Activated CD4-positive, alpha-beta memory T cell treated with anti-CD3 and anti-CD28 coated beads for 36 hours (primary cell): ENCODE measurements at regions not wholly inside any gene's neighbourhood (a gene's known extent, or its start where the extent isn't known, plus 50 kb on each side); places are given as distances from the start of the nearest gene placed in this dataset.

Experiments used
- CTCF ChIA-PET: fragments of 350-600 bp; sonication (Branson Sonifier 250); formaldehyde crosslinking; loops from one replicate; lab custom pipeline; 2021; ENCODE audit warnings: antibody characterized with exemption, inconsistent platforms; lab: Charles Lee
- POLR2A ChIA-PET: fragments of 350-600 bp; sonication (Branson Sonifier 250); formaldehyde crosslinking; loops from one replicate; lab custom pipeline; 2021; ENCODE audit warnings: antibody characterized with exemption; lab: Charles Lee
- DNase-seq: peaks from one replicate; pipeline ENCODE4 v3.0.0-alpha.2; 2020
- H3K27ac Mint-ChIP-seq: one replicate; pipeline ENCODE4 v1.8.0; 2021; ENCODE audit warnings: mixed read lengths
- H3K27me3 Mint-ChIP-seq: one replicate; pipeline ENCODE4 v1.8.0; 2021; ENCODE audit warnings: mixed read lengths
- H3K36me3 Mint-ChIP-seq: one replicate; pipeline ENCODE4 v1.8.0; 2021; ENCODE audit warnings: mixed read lengths
- H3K4me1 Mint-ChIP-seq: one replicate; pipeline ENCODE4 v1.8.0; 2021; ENCODE audit warnings: low read depth, mixed read lengths
- H3K4me3 Mint-ChIP-seq: one replicate; pipeline ENCODE4 v1.8.0; 2021; ENCODE audit warnings: mild to moderate bottlenecking, mixed read lengths
- H3K9me3 Mint-ChIP-seq: one replicate; pipeline ENCODE4 v1.8.0; 2021; ENCODE audit warnings: mixed read lengths
- intact Hi-C: fragments of 100-400 bp; cut with micrococcal nuclease; formaldehyde crosslinking; loops from one replicate; pipeline ENCODE4 v1.15.1; 2023

DNA sequence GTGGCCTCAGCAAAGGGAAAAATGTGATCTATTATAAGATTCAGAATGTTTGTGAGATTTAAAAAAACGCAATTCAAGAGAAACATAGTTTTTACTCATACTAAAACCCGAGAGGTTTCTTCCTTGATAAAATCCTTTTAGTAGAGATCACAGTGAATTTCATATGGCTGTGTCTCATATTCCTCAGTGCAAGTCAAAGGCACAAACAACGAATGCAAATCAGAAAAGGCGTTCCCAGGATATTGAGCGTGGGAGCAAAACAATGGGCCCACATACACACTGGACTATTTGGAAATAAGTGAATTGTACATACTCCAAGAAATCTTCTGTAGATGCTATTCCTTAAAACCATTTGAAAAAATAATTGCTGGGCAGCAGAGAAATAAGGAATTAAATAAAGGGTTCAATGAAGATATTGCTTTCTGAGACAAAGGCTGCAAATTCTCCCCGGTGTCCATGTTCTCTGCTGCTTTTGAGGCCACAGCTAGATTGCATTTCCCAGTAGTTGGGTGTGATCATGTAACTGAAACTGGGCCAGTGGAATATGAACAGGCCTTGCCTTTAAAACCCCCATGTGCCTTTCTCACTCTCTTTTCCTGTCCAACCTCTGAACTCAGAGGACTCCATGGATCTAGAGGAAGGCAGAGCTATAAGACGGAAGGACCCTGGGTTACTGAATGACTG is 144.6 kb upstream of the TBL1XR1 start:
- Mint-ChIP-seq H3K27me3 (no peaks in the 10 kb centered on the region), H3K4me1 (peaks cover 57% of the 10 kb centered on the region), H3K9me3 (no peaks in the 10 kb centered on the region), H3K36me3 (no peaks in the 10 kb centered on the region), H3K4me3 (no peak overlapping the region), H3K27ac (no peak overlapping the region)
- intact Hi-C loops, result no loop called here
- DNase-seq, result no peak
- CTCF ChIA-PET, result no interaction called here
- POLR2A ChIA-PET, result no interaction called here

DNA sequence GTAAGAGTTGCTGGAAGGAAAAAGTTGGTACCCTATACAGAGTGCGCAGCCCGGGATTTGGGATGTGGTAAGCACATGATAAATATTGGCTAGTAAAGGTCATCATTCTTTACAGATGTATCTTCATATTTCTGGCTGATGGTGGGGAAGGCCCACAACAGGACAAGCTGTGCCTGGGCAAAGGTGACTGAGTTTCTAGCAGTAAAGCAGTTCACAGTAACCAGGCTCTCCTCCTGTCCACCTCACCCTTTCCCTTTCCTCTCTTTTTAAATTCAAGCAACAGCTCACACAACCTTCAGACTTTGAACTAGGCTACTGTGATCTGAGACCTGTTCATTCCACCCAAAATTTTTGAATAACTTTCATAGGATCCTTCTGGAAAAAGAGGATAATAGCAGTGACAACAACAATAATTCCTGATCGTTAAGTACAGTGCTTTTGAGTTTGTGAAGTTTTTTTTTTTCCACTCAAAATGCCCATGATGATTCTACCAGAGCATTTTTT is 145.9 kb upstream of the TBL1XR1 start:
- Mint-ChIP-seq H3K36me3 (no peaks in the 10 kb centered on the region), H3K4me1 (peaks cover 47% of the 10 kb centered on the region), H3K27ac (no peak overlapping the region), H3K27me3 (no peaks in the 10 kb centered on the region), H3K9me3 (no peaks in the 10 kb centered on the region), H3K4me3 (no peak overlapping the region)
- ChIA-PET POLR2A (interaction anchor here (0.6 kb wide), 1 partner anchor 15 kb away, joined by 3 read pairs; no protein-coding TSS in a partner anchor), CTCF (no interaction called here)
- DNase-seq, result no peak
- intact Hi-C loops, result no loop called here

DNA sequence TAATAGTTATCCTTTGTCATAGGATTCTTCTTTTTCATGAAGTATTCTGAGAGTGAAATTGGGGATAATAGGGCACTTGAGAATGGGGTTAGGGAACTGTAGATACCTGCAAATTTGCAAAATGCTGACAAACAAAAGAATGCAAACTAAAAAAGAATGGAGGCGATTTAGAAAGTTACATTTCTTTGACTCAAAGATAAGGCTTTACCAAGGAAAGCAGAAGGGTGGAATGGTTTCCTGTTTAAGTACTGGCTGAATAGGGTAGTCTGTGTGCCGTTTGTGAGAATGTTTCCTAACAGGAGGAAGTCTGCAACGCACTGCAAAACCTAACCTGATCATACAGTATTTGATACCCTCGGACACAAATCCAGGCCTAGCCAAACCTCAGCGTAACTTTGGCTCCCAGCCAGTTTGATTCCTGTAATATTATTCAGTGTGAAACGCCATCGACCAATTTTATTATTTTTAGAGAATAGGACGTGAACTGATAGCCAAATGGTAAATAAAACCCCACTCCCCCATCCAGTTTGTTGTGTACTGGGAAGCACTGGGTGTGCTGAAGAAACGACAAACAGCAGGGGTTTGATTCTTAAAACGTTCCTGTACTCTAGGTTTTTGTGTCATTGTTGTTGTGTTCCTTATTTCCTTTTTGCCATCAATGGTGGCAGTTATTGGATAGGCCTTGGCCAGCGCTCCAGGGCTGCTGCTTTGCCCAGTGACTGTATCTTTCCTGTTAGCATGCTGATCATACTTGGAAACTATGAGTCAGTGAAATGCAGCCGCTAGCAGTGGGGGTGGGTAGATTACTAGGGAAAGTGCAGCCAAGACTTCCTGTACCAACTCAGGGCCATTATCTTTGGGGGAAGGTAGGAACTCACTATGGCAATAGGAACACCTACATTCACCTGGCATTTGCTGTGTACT is 148.0 kb upstream of the TBL1XR1 start:
- Mint-ChIP-seq H3K4me3 (peak overlapping the region; percentile 20), H3K27ac (peak overlapping the region; percentile 90), H3K36me3 (no peaks in the 10 kb centered on the region), H3K27me3 (no peaks in the 10 kb centered on the region), H3K9me3 (no peaks in the 10 kb centered on the region), H3K4me1 (peaks cover 40% of the 10 kb centered on the region)
- ChIA-PET CTCF (interaction anchor here (0.9 to 1.6 kb wide), 3 partner anchors 8 to 147 kb away, joined by 3 to 6 read pairs (median 4); no protein-coding TSS in a partner anchor), POLR2A (interaction anchor here (0.5 to 1.6 kb wide), 5 partner anchors 8 to 144 kb away, joined by 4 to 23 read pairs (median 7); no protein-coding TSS in a partner anchor)
- peak; percentile 86 for DNase-seq
- intact Hi-C loops, result loop anchor here (1.0 kb wide), 4 partner anchors 8 to 144 kb away; no protein-coding TSS in a partner anchor

DNA sequence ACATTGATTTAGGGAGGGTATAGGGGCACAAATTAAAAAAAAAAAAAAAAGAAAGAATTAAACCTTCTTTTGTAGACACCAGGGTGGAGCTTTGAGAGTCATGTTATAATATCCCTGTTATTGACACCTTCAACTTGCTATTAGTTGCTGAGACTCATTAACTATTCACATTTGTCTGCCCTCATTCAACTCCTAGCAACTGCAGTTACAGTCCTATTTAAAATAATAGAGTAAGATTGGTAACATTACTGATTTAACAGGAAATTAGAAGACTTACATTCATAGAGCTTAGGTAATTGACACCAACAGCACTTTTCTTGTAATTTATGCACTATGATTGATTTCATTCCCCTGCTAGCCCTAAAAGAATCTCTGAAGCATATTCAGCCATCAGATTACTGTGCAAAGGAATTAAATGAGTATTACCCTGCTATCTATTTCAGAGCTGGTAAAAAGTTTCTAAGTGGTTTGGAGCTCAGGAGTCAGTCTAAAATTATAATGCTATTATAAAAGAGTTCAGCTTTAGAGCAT is 148.8 kb upstream of the TBL1XR1 start:
- peak overlapping the region; percentile 20 for H3K4me3 Mint-ChIP-seq
- no peaks in the 10 kb centered on the region for H3K27me3 Mint-ChIP-seq
- intact Hi-C loops, result loop anchor here (1.0 to 2.0 kb wide), 6 partner anchors 9 to 289 kb away; no protein-coding TSS in a partner anchor

DNA sequence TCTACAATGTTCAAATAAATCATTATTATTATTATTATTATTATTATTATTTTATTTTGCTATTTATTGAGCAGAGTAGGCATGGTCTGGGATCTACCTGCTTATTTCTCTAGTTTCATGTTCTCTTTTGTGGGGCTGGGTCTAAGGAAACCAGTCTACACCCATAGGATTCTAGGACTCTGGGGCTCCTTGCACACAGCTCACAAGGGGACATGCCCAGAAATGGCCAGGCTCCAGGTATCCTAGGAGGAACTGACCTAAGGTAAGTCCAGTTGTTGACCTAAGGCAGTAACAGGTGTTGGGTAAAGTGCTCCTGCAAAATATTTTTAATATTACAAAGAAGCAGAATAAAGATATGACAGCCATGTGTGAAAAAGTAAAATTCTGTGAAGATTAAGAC is 149.6 kb upstream of the TBL1XR1 start:
- ChIA-PET CTCF (interaction anchor here (0.6 to 1.6 kb wide), 3 partner anchors 10 to 317 kb away, joined by 3 to 6 read pairs (median 4); no protein-coding TSS in a partner anchor), POLR2A (interaction anchor here (1.1 to 1.6 kb wide), 5 partner anchors 10 to 150 kb away, joined by 3 to 23 read pairs (median 7); partner anchors contain the start of gene TBL1XR1)
- peaks cover 51% of the 10 kb centered on the region for H3K4me1 Mint-ChIP-seq
- no peaks in the 10 kb centered on the region for H3K36me3 Mint-ChIP-seq
- intact Hi-C loops, result loop anchor here (1.0 to 2.0 kb wide), 2 partner anchors 62 to 290 kb away; no protein-coding TSS in a partner anchor
- no peak overlapping the region for H3K27ac Mint-ChIP-seq
- no peak overlapping the region for H3K4me3 Mint-ChIP-seq
- no peaks in the 10 kb centered on the region for H3K27me3 Mint-ChIP-seq
- DNase-seq, result no peak
- H3K9me3 Mint-ChIP-seq, result no peaks in the 10 kb centered on the region

More for the DNA sequence above, 148.8 kb upstream of the TBL1XR1 start:
- CTCF ChIA-PET, result interaction anchor here (0.9 to 1.6 kb wide), 3 partner anchors 9 to 148 kb away, joined by 4 to 6 read pairs (median 4); no protein-coding TSS in a partner anchor
- no peaks in the 10 kb centered on the region for H3K36me3 Mint-ChIP-seq
- DNase-seq, result no peak
- H3K9me3 Mint-ChIP-seq, result no peaks in the 10 kb centered on the region
- H3K4me1 Mint-ChIP-seq, result peaks cover 43% of the 10 kb centered on the region
- POLR2A ChIA-PET, result interaction anchor here (0.5 to 1.6 kb wide), 6 partner anchors 9 to 149 kb away, joined by 3 to 23 read pairs (median 6); partner anchors contain the start of gene TBL1XR1
- peak overlapping the region; percentile 90 for H3K27ac Mint-ChIP-seq

DNA sequence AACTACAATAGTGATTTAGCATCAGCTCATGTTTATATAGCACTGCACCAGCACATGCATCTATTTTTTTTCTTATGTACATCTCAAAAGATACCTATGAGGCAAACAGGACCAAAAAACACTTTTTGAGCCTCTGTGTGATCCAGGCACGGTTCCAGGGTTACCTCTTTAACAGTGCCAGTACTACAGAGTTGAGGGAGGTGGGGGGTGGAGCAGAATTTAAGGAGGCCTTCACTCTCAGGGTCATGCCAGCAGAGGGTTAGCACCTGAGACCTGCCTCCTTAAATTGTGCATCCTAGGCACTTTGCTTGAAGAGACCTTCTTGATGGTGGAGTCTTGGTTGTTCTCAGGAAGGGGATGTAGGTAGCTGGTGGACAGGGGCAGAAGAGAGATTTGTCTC is 150.3 kb upstream of the TBL1XR1 start:
- no peak for DNase-seq
- H3K27me3 Mint-ChIP-seq, result no peaks in the 10 kb centered on the region
- ChIA-PET POLR2A (no interaction called here), CTCF (interaction anchor here (0.6 kb wide), 1 partner anchor 316 kb away, joined by 3 read pairs; no protein-coding TSS in a partner anchor)
- no peak overlapping the region for H3K27ac Mint-ChIP-seq
- intact Hi-C loops, result loop anchor here (2.0 kb wide), 1 partner anchor 63 kb away; no protein-coding TSS in a partner anchor
- H3K4me3 Mint-ChIP-seq, result no peak overlapping the region
- H3K9me3 Mint-ChIP-seq, result no peaks in the 10 kb centered on the region
- H3K4me1 Mint-ChIP-seq, result peaks cover 54% of the 10 kb centered on the region
- no peaks in the 10 kb centered on the region for H3K36me3 Mint-ChIP-seq

DNA sequence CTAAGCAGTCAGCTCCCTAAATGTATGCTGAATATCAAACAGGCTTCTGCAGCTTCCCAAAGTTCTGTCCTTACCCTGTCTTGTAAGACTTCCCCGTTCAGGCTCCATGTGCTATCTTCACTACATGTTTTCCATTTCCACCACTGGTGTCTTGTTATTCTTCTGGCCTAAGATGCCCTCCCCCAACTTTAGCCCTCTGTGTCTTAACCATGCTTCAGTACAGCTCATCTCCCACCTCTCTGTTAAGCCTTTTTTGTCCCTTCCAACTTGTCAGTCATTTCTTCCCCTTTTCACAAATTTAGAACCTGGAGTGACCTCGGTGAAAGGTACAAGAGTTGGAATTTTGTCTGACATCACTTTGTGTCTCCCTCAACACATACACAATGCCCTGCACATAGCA is 151.7 kb upstream of the TBL1XR1 start:
- peaks cover 49% of the 10 kb centered on the region for H3K4me1 Mint-ChIP-seq
- ChIA-PET CTCF (interaction anchor here (0.6 kb wide), 1 partner anchor 377 kb away, joined by 3 read pairs; no protein-coding TSS in a partner anchor), POLR2A (no interaction called here)
- intact Hi-C loops, result no loop called here
- H3K27ac Mint-ChIP-seq, result peak overlapping the region; percentile 1
- DNase-seq, result no peak
- H3K36me3 Mint-ChIP-seq, result no peaks in the 10 kb centered on the region
- H3K4me3 Mint-ChIP-seq, result no peak overlapping the region
- H3K27me3 Mint-ChIP-seq, result no peaks in the 10 kb centered on the region
- H3K9me3 Mint-ChIP-seq, result no peaks in the 10 kb centered on the region

DNA sequence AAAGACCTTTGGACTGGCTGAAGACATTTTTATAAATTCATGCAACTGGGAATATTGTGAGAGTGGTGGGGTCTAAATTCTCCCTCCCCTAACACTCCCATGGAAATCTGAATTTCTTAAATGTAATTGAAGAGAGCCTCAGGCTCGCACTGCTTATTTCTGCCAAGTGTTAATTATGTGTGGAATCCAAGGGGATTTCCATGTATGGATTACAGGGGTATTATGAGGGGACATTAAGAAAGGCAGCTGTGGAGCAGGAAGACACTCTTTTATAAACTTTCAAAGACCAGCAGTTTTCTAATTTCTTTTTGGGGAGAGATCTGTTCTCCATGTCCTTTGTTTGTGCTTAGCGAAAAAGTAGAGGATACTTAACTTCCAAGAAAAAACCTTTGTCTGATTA is 152.1 kb upstream of the TBL1XR1 start:
- no peak for DNase-seq
- no peak overlapping the region for H3K27ac Mint-ChIP-seq
- H3K27me3 Mint-ChIP-seq, result no peaks in the 10 kb centered on the region
- ChIA-PET CTCF (interaction anchor here (0.6 kb wide), 1 partner anchor 378 kb away, joined by 3 read pairs; no protein-coding TSS in a partner anchor), POLR2A (interaction anchor here (0.7 kb wide), 1 partner anchor 11 kb away, joined by 3 read pairs; no protein-coding TSS in a partner anchor)
- no peak overlapping the region for H3K4me3 Mint-ChIP-seq
- intact Hi-C loops, result no loop called here
- H3K9me3 Mint-ChIP-seq, result no peaks in the 10 kb centered on the region
- no peaks in the 10 kb centered on the region for H3K36me3 Mint-ChIP-seq
- H3K4me1 Mint-ChIP-seq, result peaks cover 48% of the 10 kb centered on the region

DNA sequence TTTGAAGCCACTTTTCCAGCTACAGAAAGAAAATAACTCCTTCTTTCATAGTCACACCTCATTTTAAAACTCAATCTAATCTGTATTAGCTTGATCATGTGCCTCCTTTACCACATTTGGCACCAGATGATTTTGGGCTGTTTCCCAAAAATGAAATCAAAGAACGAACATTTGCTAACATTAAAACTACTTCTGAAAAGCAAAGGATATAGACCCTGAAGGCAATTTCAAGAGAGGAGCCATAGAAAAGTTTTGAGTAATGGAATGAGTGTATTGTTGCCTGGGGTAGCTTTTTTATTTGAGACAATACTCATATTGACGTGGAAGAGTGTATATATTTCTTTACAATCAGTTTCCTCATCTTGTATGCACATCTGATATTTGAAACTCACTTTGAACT is 152.8 kb upstream of the TBL1XR1 start:
- H3K4me1 Mint-ChIP-seq, result peaks cover 44% of the 10 kb centered on the region
- H3K4me3 Mint-ChIP-seq, result no peak overlapping the region
- H3K27me3 Mint-ChIP-seq, result no peaks in the 10 kb centered on the region
- ChIA-PET CTCF (no interaction called here), POLR2A (interaction anchor here (0.7 kb wide), 1 partner anchor 10 kb away, joined by 3 read pairs; no protein-coding TSS in a partner anchor)
- H3K27ac Mint-ChIP-seq, result no peak overlapping the region
- intact Hi-C loops, result no loop called here
- H3K36me3 Mint-ChIP-seq, result no peaks in the 10 kb centered on the region
- DNase-seq, result no peak
- H3K9me3 Mint-ChIP-seq, result no peaks in the 10 kb centered on the region

DNA sequence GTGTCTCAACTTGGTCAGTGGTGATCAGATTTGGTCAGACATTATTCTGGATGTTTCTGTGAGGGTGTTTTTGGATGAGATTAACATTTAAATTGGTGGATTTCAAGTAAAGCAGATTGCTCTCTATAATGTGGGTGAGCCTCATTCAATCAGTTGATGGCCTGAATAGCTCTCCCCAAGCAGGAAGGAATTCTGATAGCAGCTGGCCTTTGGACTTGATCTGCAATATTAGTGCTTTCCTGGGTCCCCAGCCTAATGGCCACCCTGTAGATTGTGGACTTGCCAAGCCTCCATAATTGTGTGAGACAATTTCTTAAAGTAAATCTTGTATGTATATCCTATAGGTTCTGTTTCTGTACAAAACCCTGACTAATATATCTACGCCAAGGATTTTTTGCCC is 153.9 kb upstream of the TBL1XR1 start:
- Mint-ChIP-seq H3K27me3 (no peaks in the 10 kb centered on the region), H3K9me3 (no peaks in the 10 kb centered on the region), H3K4me3 (no peak overlapping the region), H3K4me1 (peaks cover 36% of the 10 kb centered on the region), H3K36me3 (no peaks in the 10 kb centered on the region), H3K27ac (peak overlapping the region; percentile 7)
- POLR2A ChIA-PET, result interaction anchor here (0.6 kb wide), 1 partner anchor 330 kb away, joined by 3 read pairs; no protein-coding TSS in a partner anchor
- intact Hi-C loops, result no loop called here
- no peak for DNase-seq
- CTCF ChIA-PET, result no interaction called here

DNA sequence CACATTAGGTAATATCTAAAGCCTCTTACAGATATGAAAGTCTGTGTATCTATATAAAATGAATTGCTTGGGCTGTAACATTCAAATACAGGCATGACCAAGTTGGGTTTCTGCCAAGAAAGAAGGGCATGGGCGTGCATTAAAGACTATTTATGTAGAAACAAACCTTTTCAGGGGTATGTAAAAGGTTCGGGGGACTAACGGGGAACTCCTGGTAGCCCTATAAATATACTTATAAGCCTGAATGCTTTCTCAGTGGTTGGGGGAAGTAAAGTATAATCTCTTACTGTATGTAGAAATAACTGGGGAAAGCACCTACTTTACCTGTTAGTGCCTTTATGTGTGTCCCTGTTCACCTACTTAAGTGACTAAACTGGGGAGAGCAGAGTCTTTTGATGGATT is 154.5 kb upstream of the TBL1XR1 start:
- ChIA-PET CTCF (no interaction called here), POLR2A (interaction anchor here (0.6 kb wide), 1 partner anchor 331 kb away, joined by 3 read pairs; no protein-coding TSS in a partner anchor)
- no peaks in the 10 kb centered on the region for H3K27me3 Mint-ChIP-seq
- intact Hi-C loops, result no loop called here
- peaks cover 34% of the 10 kb centered on the region for H3K4me1 Mint-ChIP-seq
- no peak overlapping the region for H3K27ac Mint-ChIP-seq
- H3K36me3 Mint-ChIP-seq, result no peaks in the 10 kb centered on the region
- no peak overlapping the region for H3K4me3 Mint-ChIP-seq
- H3K9me3 Mint-ChIP-seq, result no peaks in the 10 kb centered on the region
- DNase-seq, result no peak
